Aorta (tissue), 5 donors: ENCODE measurements at regions not wholly inside any gene's neighbourhood (a gene's known extent, or its start where the extent isn't known, plus 50 kb on each side); places are given as distances from the start of the nearest gene placed in this dataset.
"Not testable (repeated sequence)": the region's sequence is repeated elsewhere in the genome, so short reads cannot be mapped to it uniquely, and the experiment has no call there.

Source experiments
- ATAC-seq: fragments of 200-7000 bp; cut with Tn5 transposase; one replicate; pipeline ENCODE4 v1.9.1; 2022; ENCODE audit warnings: moderate library complexity; ENCODE audit not compliant: low FRiP score
- DNase-seq, 2 donors: peaks; one replicate each; pipeline ENCODE4 v3.0.0-alpha.2; 2020
- H3K27ac ChIP-seq, 2 donors: one replicate each; pipeline ENCODE4 v1.5.1; 2013; ENCODE audit warnings: low read length in 2 of 2, mild to moderate bottlenecking in 2 of 2, moderate library complexity in 2 of 2, control low read depth in 1 of 2, inconsistent platforms in 1 of 2, low read depth in 1 of 2
- H3K27me3 ChIP-seq, 2 donors: one replicate each; pipeline ENCODE4 v1.6.1; 2013; ENCODE audit warnings: control low read depth in 1 of 2, low read length in 1 of 2, mild to moderate bottlenecking in 1 of 2, moderate library complexity in 1 of 2; ENCODE audit not compliant: insufficient read depth in 2 of 2, control insufficient read depth in 1 of 2
- H3K36me3 ChIP-seq, 2 donors: one replicate each; pipeline ENCODE4 v1.6.1; 2013; ENCODE audit warnings: control low read depth in 1 of 2, low read length in 1 of 2, mild to moderate bottlenecking in 1 of 2; ENCODE audit not compliant: insufficient read depth in 2 of 2, control insufficient read depth in 1 of 2
- H3K4me1 ChIP-seq, 2 donors: one replicate each; pipeline ENCODE4 v1.6.1; 2013; ENCODE audit warnings: low read length in 2 of 2, control low read depth in 1 of 2, mild to moderate bottlenecking in 1 of 2, moderate library complexity in 1 of 2; ENCODE audit not compliant: insufficient read depth in 2 of 2, control insufficient read depth in 1 of 2
- H3K4me3 ChIP-seq, 2 donors: one replicate each; pipeline ENCODE4 v1.5.1; 2013; ENCODE audit warnings: low read length in 2 of 2, control low read depth in 1 of 2, mild to moderate bottlenecking in 1 of 2
- H3K9me3 ChIP-seq: one replicate; pipeline ENCODE4 v1.6.1; 2013; ENCODE audit warnings: mild to moderate bottlenecking, low read length; ENCODE audit not compliant: control insufficient read depth
- WGBS, 2 donors: extraction: QIAGEN DNeasy Blood & Tissue Kit; methylation state at CpG; one replicate each; pipeline ENCODE4 v1.1.7; 2013; 5-methylcytosine and 5-hydroxymethylcytosine counted together
- intact Hi-C, 2 donors: fragments of 100-400 bp; cut with DNase I; formaldehyde crosslinking; loops; one replicate each; pipeline versions ENCODE4 v1.14.2 to v1.15.0; 2022
- donor health status: healthy with polysubstance abuse.
- donor health status: Bipolar disorder and iron deficiency.
- donor health status: DM: no; HTN: no; CAD: no.
- donor health status: DM: no; HTN: no; CAD: no.
- donor health status: DM: yes; HTN: yes; CAD: no.

GRCh38 chr10:53166325-53166724 lies 393.7 kb upstream of the MBL2 start:
- no peak for DNase-seq
- 80 to 86% methylated on average over 3 of the region's 3 CpGs for WGBS, 2 donors
- Histone ChIP-seq H3K4me1 (no peaks in the 10 kb centered on the region), H3K9me3 (no peaks in the 10 kb centered on the region), H3K27me3 (no peaks in the 10 kb centered on the region), H3K4me3 (no peak overlapping the region), H3K36me3 (no peaks in the 10 kb centered on the region), H3K27ac (no peak overlapping the region)
- intact Hi-C loops, result no loop called here
- no peak for ATAC-seq

- intact Hi-C loops, result no loop called here
- no peaks in the 10 kb centered on the region for H3K4me1 ChIP-seq
- H3K36me3 ChIP-seq, result no peaks in the 10 kb centered on the region
- no peaks in the 10 kb centered on the region for H3K27me3 ChIP-seq
- no peak overlapping the region for H3K27ac ChIP-seq
- H3K4me3 ChIP-seq, result no peak overlapping the region
- no peak for DNase-seq
- 47 to 53% methylated on average over 3 of the region's 3 CpGs for whole genome bisulfite sequencing, 2 donors
- peaks cover 1% of the 10 kb centered on the region for H3K9me3 ChIP-seq
- ATAC-seq, result no peak
These were observed 390.3 kb upstream of the MBL2 start for GRCh38 chr10:53162856-53163255.

GRCh38 chr10:53161231-53161630 lies 388.6 kb upstream of the MBL2 start:
- no peak overlapping the region for H3K4me3 ChIP-seq
- DNase-seq, result no peak
- no peak for ATAC-seq
- no peaks in the 10 kb centered on the region for H3K4me1 ChIP-seq
- H3K36me3 ChIP-seq, result no peaks in the 10 kb centered on the region
- H3K27me3 ChIP-seq, result no peaks in the 10 kb centered on the region
- intact Hi-C loops, result no loop called here
- no peak overlapping the region for H3K27ac ChIP-seq
- peaks cover 1% of the 10 kb centered on the region for H3K9me3 ChIP-seq

GRCh38 chr10:53155674-53156073 lies 383.1 kb upstream of the MBL2 start:
- H3K4me1 ChIP-seq, intact Hi-C loops, H3K4me3 ChIP-seq, ATAC-seq, H3K36me3 ChIP-seq, H3K9me3 ChIP-seq, H3K27ac ChIP-seq, DNase-seq, H3K27me3 ChIP-seq: not testable (repeated sequence)
- 29 to 55% methylated on average over 4 of the region's 4 CpGs for WGBS, 2 donors

- Histone ChIP-seq H3K9me3 (peaks cover 3% of the 10 kb centered on the region), H3K36me3 (no peaks in the 10 kb centered on the region), H3K4me3 (no peak overlapping the region), H3K27ac (no peak overlapping the region), H3K4me1 (no peaks in the 10 kb centered on the region), H3K27me3 (no peaks in the 10 kb centered on the region)
- 64 to 89% methylated on average over 1 of the region's 1 CpG for WGBS, 2 donors
- no peak for ATAC-seq
- DNase-seq, result no peak
- intact Hi-C loops, result no loop called here
These were observed 381.2 kb upstream of the MBL2 start for GRCh38 chr10:53153831-53154230.

- 75 to 97% methylated on average over 1 of the region's 1 CpG for WGBS, 2 donors
These were observed 367.9 kb upstream of the MBL2 start for GRCh38 chr10:53140506-53140905.

GRCh38 chr10:53135897-53136253 lies 363.3 kb upstream of the MBL2 start:
- Histone ChIP-seq H3K27me3 (no peaks in the 10 kb centered on the region), H3K4me3 (no peak overlapping the region), H3K9me3 (no peaks in the 10 kb centered on the region), H3K4me1 (no peaks in the 10 kb centered on the region), H3K27ac (no peak overlapping the region), H3K36me3 (no peaks in the 10 kb centered on the region)
- intact Hi-C loops, result no loop called here
- DNase-seq, result no peak
- ATAC-seq, result no peak
- WGBS, 2 donors, result 90 to 92% methylated on average over 2 of the region's 2 CpGs

More at GRCh38 chr10:53140506-53140905, 367.9 kb upstream of the MBL2 start:
- H3K4me1 ChIP-seq, result no peaks in the 10 kb centered on the region
- no peak overlapping the region for H3K27ac ChIP-seq
- intact Hi-C loops, result no loop called here
- H3K36me3 ChIP-seq, result no peaks in the 10 kb centered on the region
- no peak overlapping the region for H3K4me3 ChIP-seq
- ATAC-seq, result no peak
- H3K9me3 ChIP-seq, result no peaks in the 10 kb centered on the region
- no peak for DNase-seq
- H3K27me3 ChIP-seq, result no peaks in the 10 kb centered on the region

- Histone ChIP-seq H3K27ac (no peak overlapping the region), H3K4me3 (no peak overlapping the region), H3K36me3 (no peaks in the 10 kb centered on the region), H3K9me3 (no peaks in the 10 kb centered on the region), H3K27me3 (no peaks in the 10 kb centered on the region), H3K4me1 (no peaks in the 10 kb centered on the region)
- ATAC-seq (no peak), DNase-seq (no peak)
- 86 to 89% methylated on average over 2 of the region's 2 CpGs for WGBS, 2 donors
- intact Hi-C loops, result no loop called here
These were observed 362.8 kb upstream of the MBL2 start for GRCh38 chr10:53135213-53135896.

- WGBS, 2 donors, result 40 to 43% methylated on average over 4 of the region's 4 CpGs
- no peaks in the 10 kb centered on the region for H3K36me3 ChIP-seq
- no peak overlapping the region for H3K4me3 ChIP-seq
- H3K4me1 ChIP-seq, result no peaks in the 10 kb centered on the region
- intact Hi-C loops, result no loop called here
- DNase-seq, result no peak
- H3K27me3 ChIP-seq, result no peaks in the 10 kb centered on the region
- no peak for ATAC-seq
- no peaks in the 10 kb centered on the region for H3K9me3 ChIP-seq
- no peak overlapping the region for H3K27ac ChIP-seq
These were observed 361.5 kb upstream of the MBL2 start for GRCh38 chr10:53134050-53134449.
